ENCODE measurements at regions not wholly inside any gene's neighbourhood (a gene's known extent, or its start where the extent isn't known, plus 50 kb on each side); places are given as distances from the start of the nearest gene placed in this dataset.

DNA sequence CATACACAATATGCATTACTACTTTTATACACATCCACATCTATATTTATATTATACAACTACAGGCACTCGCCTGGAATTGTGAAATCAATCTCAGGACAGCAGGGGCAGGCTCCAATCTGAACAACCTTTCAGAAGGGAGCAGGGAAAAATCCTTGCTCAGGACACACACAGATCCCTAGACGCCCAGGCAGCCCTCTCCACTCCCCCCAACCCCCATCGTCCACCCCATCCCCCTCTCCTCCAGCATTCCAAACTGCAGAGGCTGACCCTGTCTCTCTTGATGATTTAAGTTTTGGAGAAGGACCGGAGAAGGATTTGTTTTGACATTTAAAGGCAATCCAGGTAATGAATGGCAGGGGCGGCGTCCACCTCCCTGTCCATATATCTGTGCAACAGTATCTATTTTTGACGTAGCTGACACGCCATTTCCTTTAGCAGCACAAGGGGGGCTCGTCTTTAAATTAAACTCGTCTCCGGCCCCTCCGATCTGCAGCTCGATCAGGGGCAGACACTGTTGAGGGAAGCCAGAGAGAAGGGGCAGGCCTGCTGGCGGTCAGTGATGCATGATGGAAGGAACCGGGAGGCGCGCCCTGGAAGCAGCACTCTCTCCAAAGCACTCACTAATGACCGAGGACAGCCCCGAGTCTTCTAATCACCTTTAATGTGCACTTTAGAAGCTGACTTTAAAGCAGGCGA is 95.0 kb upstream of the TBX5 start:
- Histone ChIP-seq H2BK15ac (ENCODE audit: low read depth, low read length) (no peak overlapping the region), H3K79me1 (ENCODE audit: insufficient read depth, low read depth, low read length, poor library complexity, severe bottlenecking) (no peaks in the 10 kb centered on the region), H2AFZ (ENCODE audit: low read length) (no peak overlapping the region), H3K9me3 (ENCODE audit: control insufficient read depth, low read depth, low read length) (no peaks in the 10 kb centered on the region), H2BK5ac (ENCODE audit: insufficient read length, low read length) (no peak overlapping the region), H2BK20ac (ENCODE audit: low read depth, low read length, poor library complexity, severe bottlenecking) (no peak overlapping the region), H2BK120ac (ENCODE audit: low read depth, low read length, poor library complexity, severe bottlenecking) (no peak overlapping the region), H4K20me1 (ENCODE audit: control insufficient read depth, insufficient read depth, insufficient read length) (no peaks in the 10 kb centered on the region), H4K91ac (ENCODE audit: insufficient read length, low read depth, low read length) (no peak overlapping the region), H3T11ph (ENCODE audit: low read length) (no peak overlapping the region), H4K5ac (ENCODE audit: insufficient read length, low read depth, low read length) (no peak overlapping the region), H2BK12ac (ENCODE audit: insufficient read length, low read depth, low read length) (no peak overlapping the region), H3K4ac (ENCODE audit: low read depth, low read length) (no peak overlapping the region), H3K4me1 (ENCODE audit: insufficient read depth, low read length) (no peaks in the 10 kb centered on the region), H2AK5ac (ENCODE audit: insufficient read length, low read length) (no peak overlapping the region), H3K4me2 (ENCODE audit: insufficient read depth, insufficient read length, low read length) (peak overlapping the region; percentile 58), H4K8ac (replicated peaks; ENCODE audit: insufficient read length, low read depth, low read length) (no peak overlapping the region), H3K18ac (ENCODE audit: insufficient read length, low read depth, low read length) (no peak overlapping the region), H3K56ac (ENCODE audit: insufficient read length, low read depth, low read length) (no peak overlapping the region), H3K23ac (ENCODE audit: insufficient read length, low read depth, low read length) (no peak overlapping the region), H3K14ac (ENCODE audit: insufficient read depth, low read length) (no peak overlapping the region), H3K9ac (ENCODE audit: extremely low read depth, insufficient read length, low read length) (no peak overlapping the region), H3K27ac (ENCODE audit: insufficient read length, low read depth, low read length) (no peak overlapping the region), H3K23me2 (ENCODE audit: insufficient read length, low read depth, low read length, poor library complexity, severe bottlenecking) (no peaks in the 10 kb centered on the region), H3K27me3 (ENCODE audit: insufficient read depth, low read length) (peaks cover 6% of the 10 kb centered on the region; the same call in 1 of the 2 replicates), H3K79me2 (ENCODE audit: insufficient read depth, low read length) (no peaks in the 10 kb centered on the region)
- DNase-seq, result no peak
- Mint-ChIP-seq H3K36me3 (ENCODE audit: insufficient read depth in 1 of 3, low read depth in 3 of 3) (no peaks in the 10 kb centered on the region), H3K4me3 (peak overlapping the region; percentile 11 to 74), H3K9me3 (no peaks in the 10 kb centered on the region), H3K27me3 (ENCODE audit: low read depth) (peaks cover 91% of the 10 kb centered on the region), H3K4me1 (peaks cover 9 to 14% of the 10 kb centered on the region in 2 experiments), H3K27ac (no peak overlapping the region; a peak in 1 of 7 replicates)
- WGBS (ENCODE audit: extremely low coverage, insufficient read length, low lambda C conversion rate), result no CpG with 5 or more reads among the region's 20 CpGs
- TF ChIP-seq, protein P1, sequence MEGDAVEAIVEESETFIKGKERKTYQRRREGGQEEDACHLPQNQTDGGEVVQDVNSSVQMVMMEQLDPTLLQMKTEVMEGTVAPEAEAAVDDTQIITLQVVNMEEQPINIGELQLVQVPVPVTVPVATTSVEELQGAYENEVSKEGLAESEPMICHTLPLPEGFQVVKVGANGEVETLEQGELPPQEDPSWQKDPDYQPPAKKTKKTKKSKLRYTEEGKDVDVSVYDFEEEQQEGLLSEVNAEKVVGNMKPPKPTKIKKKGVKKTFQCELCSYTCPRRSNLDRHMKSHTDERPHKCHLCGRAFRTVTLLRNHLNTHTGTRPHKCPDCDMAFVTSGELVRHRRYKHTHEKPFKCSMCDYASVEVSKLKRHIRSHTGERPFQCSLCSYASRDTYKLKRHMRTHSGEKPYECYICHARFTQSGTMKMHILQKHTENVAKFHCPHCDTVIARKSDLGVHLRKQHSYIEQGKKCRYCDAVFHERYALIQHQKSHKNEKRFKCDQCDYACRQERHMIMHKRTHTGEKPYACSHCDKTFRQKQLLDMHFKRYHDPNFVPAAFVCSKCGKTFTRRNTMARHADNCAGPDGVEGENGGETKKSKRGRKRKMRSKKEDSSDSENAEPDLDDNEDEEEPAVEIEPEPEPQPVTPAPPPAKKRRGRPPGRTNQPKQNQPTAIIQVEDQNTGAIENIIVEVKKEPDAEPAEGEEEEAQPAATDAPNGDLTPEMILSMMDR (conservative IDR thresholded peaks at IDR 0.05), result no peak

All from H9 (cell line).